GM23338 (cell line): ENCODE measurements at regions not wholly inside any gene's neighbourhood (a gene's known extent, or its start where the extent isn't known, plus 50 kb on each side); places are given as distances from the start of the nearest gene placed in this dataset.
A peak's percentile ranks its signal among the peaks of the same experiment; 100 is the strongest.

Experiments used
- ATAC-seq: fragments of 200-7000 bp; cut with Tn5 transposase; 3 replicates; pipeline ENCODE4 v1.9.1; 2020
- DNase-seq: peaks from one replicate; pipeline ENCODE4 v3.0.0-alpha.2; 2015; ENCODE audit warnings: low spot score
- H2AFZ ChIP-seq: fragments of 200-600 bp; sonication (generic); 2 replicates; pipeline ENCODE4 v1.8.0; 2016; ENCODE audit warnings: antibody characterized with exemption, mild to moderate bottlenecking, moderate library complexity
- H3F3A ChIP-seq: fragments of 200-600 bp; sonication (generic); replicated peaks from 2 replicates; pipeline ENCODE4 v1.8.0; 2017; ENCODE audit warnings: antibody characterized with exemption, mixed run types, low read depth
- H3K27ac ChIP-seq: fragments of 200-600 bp; sonication (generic); 2 replicates; pipeline ENCODE4 v1.6.1; 2016; ENCODE audit warnings: low read depth
- H3K27me3 ChIP-seq: fragments of 200-600 bp; sonication (generic); 2 replicates; pipeline ENCODE4 v1.8.0; 2016; ENCODE audit warnings: mild to moderate bottlenecking, mixed run types, moderate library complexity; ENCODE audit not compliant: insufficient read depth
- H3K36me3 ChIP-seq: fragments of 200-600 bp; sonication (generic); 2 replicates; pipeline ENCODE4 v1.8.0; 2016; ENCODE audit warnings: mild to moderate bottlenecking; ENCODE audit not compliant: insufficient read depth
- H3K4me1 ChIP-seq: fragments of 200-600 bp; sonication (generic); 2 replicates; pipeline ENCODE4 v1.8.0; 2016; ENCODE audit warnings: mild to moderate bottlenecking, moderate library complexity; ENCODE audit not compliant: insufficient read depth
- H3K4me2 ChIP-seq: fragments of 200-600 bp; sonication (generic); 2 replicates; pipeline ENCODE4 v1.7.1; 2017; ENCODE audit warnings: mixed run types
- H3K4me3 ChIP-seq: fragments of 200-600 bp; sonication (generic); 2 replicates; pipeline ENCODE4 v1.6.1; 2016; ENCODE audit warnings: mixed run types
- H3K79me2 ChIP-seq: fragments of 200-600 bp; sonication (generic); replicated peaks from 2 replicates; pipeline ENCODE4 v1.8.0; 2017; ENCODE audit warnings: mild to moderate bottlenecking; ENCODE audit not compliant: insufficient read depth
- H3K9me2 ChIP-seq: fragments of 200-600 bp; sonication (generic); 2 replicates; pipeline ENCODE4 v1.8.0; 2017; ENCODE audit not compliant: insufficient read depth
- H4K20me1 ChIP-seq: fragments of 200-600 bp; sonication (generic); replicated peaks from 2 replicates; pipeline ENCODE4 v1.8.0; 2017; ENCODE audit warnings: mild to moderate bottlenecking; ENCODE audit not compliant: insufficient read depth
- H3K27ac Mint-ChIP-seq: 2 replicates; pipeline ENCODE4 v1.8.0; 2020; ENCODE audit warnings: inconsistent platforms, mild to moderate bottlenecking, moderate library complexity, mixed read lengths
- H3K27me3 Mint-ChIP-seq: 3 replicates; pipeline ENCODE4 v1.8.0; 2022; ENCODE audit warnings: low read depth, mild to moderate bottlenecking, moderate library complexity, mixed read lengths, inconsistent platforms; ENCODE audit not compliant: insufficient read depth, poor library complexity
- H3K36me3 Mint-ChIP-seq: 3 replicates; pipeline ENCODE4 v1.8.0; 2021; ENCODE audit warnings: low read depth, mild to moderate bottlenecking, inconsistent platforms, moderate library complexity, mixed read lengths
- H3K4me1 Mint-ChIP-seq: 3 replicates; pipeline ENCODE4 v1.8.0; 2020; ENCODE audit warnings: mild to moderate bottlenecking, inconsistent platforms, mixed read lengths
- H3K4me3 Mint-ChIP-seq: 3 replicates; pipeline ENCODE4 v1.8.0; 2021; ENCODE audit warnings: moderate library complexity, mild to moderate bottlenecking, inconsistent platforms, mixed read lengths
- H3K9me3 Mint-ChIP-seq: 3 replicates; pipeline ENCODE4 v1.8.0; 2020; ENCODE audit warnings: moderate library complexity, mild to moderate bottlenecking, inconsistent platforms, mixed read lengths
- CREB1 ChIP-seq: fragments of 250-450 bp; sonication (Bioruptor Pico); IDR thresholded peaks from 2 replicates; pipeline ENCODE4 v1.5.0; 2020; ENCODE audit warnings: low read depth, mild to moderate bottlenecking, moderate library complexity
- EZH2 ChIP-seq: fragments of 200-600 bp; sonication (generic); IDR thresholded peaks from one replicate; pipeline ENCODE4 v1.8.0; 2017; ENCODE audit warnings: antibody characterized with exemption, mild to moderate bottlenecking, low read depth; ENCODE audit not compliant: unreplicated experiment
- EZH2phosphoT487 ChIP-seq: fragments of 200-600 bp; sonication (generic); IDR thresholded peaks from one replicate; pipeline ENCODE4 v1.8.1; 2018; ENCODE audit warnings: antibody characterized with exemption; ENCODE audit not compliant: unreplicated experiment
- JUNB ChIP-seq: IDR thresholded peaks from one replicate; pipeline ENCODE4 v1.6.1; 2016; ENCODE audit warnings: antibody characterized with exemption; ENCODE audit not compliant: unreplicated experiment
- NANOG ChIP-seq: IDR thresholded peaks from 2 replicates; pipeline ENCODE4 v1.6.1; 2016; ENCODE audit warnings: antibody characterized with exemption, borderline replicate concordance
- POLR2AphosphoS5 ChIP-seq: IDR thresholded peaks from 2 replicates; pipeline ENCODE4 v1.6.1; 2016; ENCODE audit warnings: antibody characterized with exemption, low read depth
- STAT1 ChIP-seq: IDR thresholded peaks from one replicate; pipeline ENCODE4 v1.6.1; 2016; ENCODE audit warnings: antibody characterized with exemption; ENCODE audit not compliant: unreplicated experiment
- ZNF114 ChIP-seq: fragments of 250-450 bp; sonication (Bioruptor Pico); IDR thresholded peaks from 2 replicates; pipeline ENCODE4 v1.5.0; 2020; ENCODE audit warnings: mild to moderate bottlenecking, moderate library complexity
- ZNF331 ChIP-seq: fragments of 250-450 bp; sonication (Bioruptor Pico); IDR thresholded peaks from 2 replicates; pipeline ENCODE4 v1.5.0; 2020; ENCODE audit warnings: low read depth, mild to moderate bottlenecking, moderate library complexity
- TF ChIP-seq, protein P1 (sequence below), 2 experiments: fragments of 200-600 bp in 1 of 2; sonication (generic) in 1 of 2; conservative IDR thresholded peaks; 2 replicates each; pipeline versions ENCODE4 v1.5.1 to v1.6.1; 2016 to 2017; ENCODE audit warnings: antibody characterized with exemption in 2 of 2, low read depth in 2 of 2, mild to moderate bottlenecking in 2 of 2, moderate library complexity in 1 of 2
- TF ChIP-seq, protein P2 (sequence below): IDR thresholded peaks from 2 replicates; pipeline ENCODE4 v1.6.1; 2016; ENCODE audit warnings: antibody characterized with exemption
- TF ChIP-seq, protein P3 (sequence below): fragments of 250-450 bp; sonication (Bioruptor Pico); IDR thresholded peaks from 2 replicates; pipeline ENCODE4 v1.5.0; 2020; ENCODE audit warnings: mild to moderate bottlenecking, moderate library complexity
- TF ChIP-seq, protein P4 (sequence below): IDR thresholded peaks from one replicate; pipeline ENCODE4 v1.6.1; 2018; ENCODE audit warnings: antibody characterized with exemption; ENCODE audit not compliant: unreplicated experiment

DNA sequence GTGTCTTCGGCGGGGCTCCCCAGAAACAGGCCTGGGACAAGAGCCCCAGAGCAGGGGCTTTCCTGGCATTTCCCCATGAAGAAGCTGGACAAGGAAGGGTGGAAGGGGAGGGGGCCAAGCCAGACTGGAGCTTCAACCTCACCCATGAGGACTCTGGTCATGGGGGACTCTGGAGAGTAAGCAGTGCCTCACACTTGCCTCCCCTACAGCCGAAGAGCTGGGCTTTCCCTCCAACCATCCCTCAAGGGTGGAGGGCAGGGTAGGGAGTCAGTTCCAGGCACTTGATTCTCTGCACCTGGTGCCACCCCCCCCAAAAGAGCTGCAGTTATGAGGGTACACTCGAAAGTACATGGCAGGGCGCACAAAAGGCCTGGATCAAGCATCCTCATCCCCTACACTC lies 246.6 kb downstream of the TFCP2L1 start:
- Histone ChIP-seq H3K9me2 (peaks cover 7% of the 10 kb centered on the region; the same call in 1 of the 2 replicates), H3F3A (no peaks in the 10 kb centered on the region), H4K20me1 (no peaks in the 10 kb centered on the region), H3K4me1 (no peaks in the 10 kb centered on the region), H3K79me2 (no peaks in the 10 kb centered on the region), H2AFZ (peak overlapping the region; percentile 32; the same call in 1 of the 2 replicates), H3K4me2 (no peak overlapping the region), H3K27ac (no peak overlapping the region), H3K4me3 (no peak overlapping the region), H3K27me3 (peaks cover 6% of the 10 kb centered on the region; the same call in 1 of the 2 replicates), H3K36me3 (no peaks in the 10 kb centered on the region)
- Mint-ChIP-seq H3K36me3 (no peaks in the 10 kb centered on the region), H3K9me3 (no peaks in the 10 kb centered on the region), H3K27ac (no peak overlapping the region), H3K4me1 (peaks cover 8% of the 10 kb centered on the region), H3K27me3 (peaks cover 13% of the 10 kb centered on the region), H3K4me3 (no peak overlapping the region)
- TF ChIP-seq, protein P1, sequence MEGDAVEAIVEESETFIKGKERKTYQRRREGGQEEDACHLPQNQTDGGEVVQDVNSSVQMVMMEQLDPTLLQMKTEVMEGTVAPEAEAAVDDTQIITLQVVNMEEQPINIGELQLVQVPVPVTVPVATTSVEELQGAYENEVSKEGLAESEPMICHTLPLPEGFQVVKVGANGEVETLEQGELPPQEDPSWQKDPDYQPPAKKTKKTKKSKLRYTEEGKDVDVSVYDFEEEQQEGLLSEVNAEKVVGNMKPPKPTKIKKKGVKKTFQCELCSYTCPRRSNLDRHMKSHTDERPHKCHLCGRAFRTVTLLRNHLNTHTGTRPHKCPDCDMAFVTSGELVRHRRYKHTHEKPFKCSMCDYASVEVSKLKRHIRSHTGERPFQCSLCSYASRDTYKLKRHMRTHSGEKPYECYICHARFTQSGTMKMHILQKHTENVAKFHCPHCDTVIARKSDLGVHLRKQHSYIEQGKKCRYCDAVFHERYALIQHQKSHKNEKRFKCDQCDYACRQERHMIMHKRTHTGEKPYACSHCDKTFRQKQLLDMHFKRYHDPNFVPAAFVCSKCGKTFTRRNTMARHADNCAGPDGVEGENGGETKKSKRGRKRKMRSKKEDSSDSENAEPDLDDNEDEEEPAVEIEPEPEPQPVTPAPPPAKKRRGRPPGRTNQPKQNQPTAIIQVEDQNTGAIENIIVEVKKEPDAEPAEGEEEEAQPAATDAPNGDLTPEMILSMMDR (conservative IDR thresholded peaks at IDR 0.05; ENCODE audit: low read depth in 2 of 2) = no peak
- TF ChIP-seq STAT1 = no peak
- TF ChIP-seq ZNF331 (CRISPR knock-in tag) = no peak
- TF ChIP-seq, protein P2, sequence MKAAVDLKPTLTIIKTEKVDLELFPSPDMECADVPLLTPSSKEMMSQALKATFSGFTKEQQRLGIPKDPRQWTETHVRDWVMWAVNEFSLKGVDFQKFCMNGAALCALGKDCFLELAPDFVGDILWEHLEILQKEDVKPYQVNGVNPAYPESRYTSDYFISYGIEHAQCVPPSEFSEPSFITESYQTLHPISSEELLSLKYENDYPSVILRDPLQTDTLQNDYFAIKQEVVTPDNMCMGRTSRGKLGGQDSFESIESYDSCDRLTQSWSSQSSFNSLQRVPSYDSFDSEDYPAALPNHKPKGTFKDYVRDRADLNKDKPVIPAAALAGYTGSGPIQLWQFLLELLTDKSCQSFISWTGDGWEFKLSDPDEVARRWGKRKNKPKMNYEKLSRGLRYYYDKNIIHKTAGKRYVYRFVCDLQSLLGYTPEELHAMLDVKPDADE = no peak
- no peak for TF ChIP-seq EZH2
- no peak for TF ChIP-seq POLR2AphosphoS5
- TF ChIP-seq EZH2phosphoT487 = no peak
- no peak for TF ChIP-seq CREB1 (CRISPR knock-in tag)
- no peak for TF ChIP-seq NANOG
- TF ChIP-seq, protein P3, sequence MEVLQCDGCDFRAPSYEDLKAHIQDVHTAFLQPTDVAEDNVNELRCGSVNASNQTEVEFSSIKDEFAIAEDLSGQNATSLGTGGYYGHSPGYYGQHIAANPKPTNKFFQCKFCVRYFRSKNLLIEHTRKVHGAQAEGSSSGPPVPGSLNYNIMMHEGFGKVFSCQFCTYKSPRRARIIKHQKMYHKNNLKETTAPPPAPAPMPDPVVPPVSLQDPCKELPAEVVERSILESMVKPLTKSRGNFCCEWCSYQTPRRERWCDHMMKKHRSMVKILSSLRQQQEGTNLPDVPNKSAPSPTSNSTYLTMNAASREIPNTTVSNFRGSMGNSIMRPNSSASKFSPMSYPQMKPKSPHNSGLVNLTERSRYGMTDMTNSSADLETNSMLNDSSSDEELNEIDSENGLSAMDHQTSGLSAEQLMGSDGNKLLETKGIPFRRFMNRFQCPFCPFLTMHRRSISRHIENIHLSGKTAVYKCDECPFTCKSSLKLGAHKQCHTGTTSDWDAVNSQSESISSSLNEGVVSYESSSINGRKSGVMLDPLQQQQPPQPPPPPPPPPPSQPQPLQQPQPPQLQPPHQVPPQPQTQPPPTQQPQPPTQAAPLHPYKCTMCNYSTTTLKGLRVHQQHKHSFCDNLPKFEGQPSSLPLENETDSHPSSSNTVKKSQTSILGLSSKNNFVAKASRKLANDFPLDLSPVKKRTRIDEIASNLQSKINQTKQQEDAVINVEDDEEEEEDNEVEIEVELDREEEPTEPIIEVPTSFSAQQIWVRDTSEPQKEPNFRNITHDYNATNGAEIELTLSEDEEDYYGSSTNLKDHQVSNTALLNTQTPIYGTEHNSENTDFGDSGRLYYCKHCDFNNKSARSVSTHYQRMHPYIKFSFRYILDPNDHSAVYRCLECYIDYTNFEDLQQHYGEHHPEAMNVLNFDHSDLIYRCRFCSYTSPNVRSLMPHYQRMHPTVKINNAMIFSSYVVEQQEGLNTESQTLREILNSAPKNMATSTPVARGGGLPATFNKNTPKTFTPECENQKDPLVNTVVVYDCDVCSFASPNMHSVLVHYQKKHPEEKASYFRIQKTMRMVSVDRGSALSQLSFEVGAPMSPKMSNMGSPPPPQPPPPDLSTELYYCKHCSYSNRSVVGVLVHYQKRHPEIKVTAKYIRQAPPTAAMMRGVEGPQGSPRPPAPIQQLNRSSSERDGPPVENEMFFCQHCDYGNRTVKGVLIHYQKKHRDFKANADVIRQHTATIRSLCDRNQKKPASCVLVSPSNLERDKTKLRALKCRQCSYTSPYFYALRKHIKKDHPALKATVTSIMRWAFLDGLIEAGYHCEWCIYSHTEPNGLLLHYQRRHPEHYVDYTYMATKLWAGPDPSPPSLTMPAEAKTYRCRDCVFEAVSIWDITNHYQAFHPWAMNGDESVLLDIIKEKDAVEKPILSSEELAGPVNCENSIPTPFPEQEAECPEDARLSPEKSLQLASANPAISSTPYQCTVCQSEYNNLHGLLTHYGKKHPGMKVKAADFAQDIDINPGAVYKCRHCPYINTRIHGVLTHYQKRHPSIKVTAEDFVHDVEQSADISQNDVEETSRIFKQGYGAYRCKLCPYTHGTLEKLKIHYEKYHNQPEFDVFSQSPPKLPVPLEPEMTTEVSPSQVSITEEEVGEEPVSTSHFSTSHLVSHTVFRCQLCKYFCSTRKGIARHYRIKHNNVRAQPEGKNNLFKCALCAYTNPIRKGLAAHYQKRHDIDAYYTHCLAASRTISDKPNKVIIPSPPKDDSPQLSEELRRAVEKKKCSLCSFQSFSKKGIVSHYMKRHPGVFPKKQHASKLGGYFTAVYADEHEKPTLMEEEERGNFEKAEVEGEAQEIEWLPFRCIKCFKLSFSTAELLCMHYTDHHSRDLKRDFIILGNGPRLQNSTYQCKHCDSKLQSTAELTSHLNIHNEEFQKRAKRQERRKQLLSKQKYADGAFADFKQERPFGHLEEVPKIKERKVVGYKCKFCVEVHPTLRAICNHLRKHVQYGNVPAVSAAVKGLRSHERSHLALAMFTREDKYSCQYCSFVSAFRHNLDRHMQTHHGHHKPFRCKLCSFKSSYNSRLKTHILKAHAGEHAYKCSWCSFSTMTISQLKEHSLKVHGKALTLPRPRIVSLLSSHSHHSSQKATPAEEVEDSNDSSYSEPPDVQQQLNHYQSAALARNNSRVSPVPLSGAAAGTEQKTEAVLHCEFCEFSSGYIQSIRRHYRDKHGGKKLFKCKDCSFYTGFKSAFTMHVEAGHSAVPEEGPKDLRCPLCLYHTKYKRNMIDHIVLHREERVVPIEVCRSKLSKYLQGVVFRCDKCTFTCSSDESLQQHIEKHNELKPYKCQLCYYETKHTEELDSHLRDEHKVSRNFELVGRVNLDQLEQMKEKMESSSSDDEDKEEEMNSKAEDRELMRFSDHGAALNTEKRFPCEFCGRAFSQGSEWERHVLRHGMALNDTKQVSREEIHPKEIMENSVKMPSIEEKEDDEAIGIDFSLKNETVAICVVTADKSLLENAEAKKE (CRISPR knock-in tag) = no peak
- TF ChIP-seq, protein P4, sequence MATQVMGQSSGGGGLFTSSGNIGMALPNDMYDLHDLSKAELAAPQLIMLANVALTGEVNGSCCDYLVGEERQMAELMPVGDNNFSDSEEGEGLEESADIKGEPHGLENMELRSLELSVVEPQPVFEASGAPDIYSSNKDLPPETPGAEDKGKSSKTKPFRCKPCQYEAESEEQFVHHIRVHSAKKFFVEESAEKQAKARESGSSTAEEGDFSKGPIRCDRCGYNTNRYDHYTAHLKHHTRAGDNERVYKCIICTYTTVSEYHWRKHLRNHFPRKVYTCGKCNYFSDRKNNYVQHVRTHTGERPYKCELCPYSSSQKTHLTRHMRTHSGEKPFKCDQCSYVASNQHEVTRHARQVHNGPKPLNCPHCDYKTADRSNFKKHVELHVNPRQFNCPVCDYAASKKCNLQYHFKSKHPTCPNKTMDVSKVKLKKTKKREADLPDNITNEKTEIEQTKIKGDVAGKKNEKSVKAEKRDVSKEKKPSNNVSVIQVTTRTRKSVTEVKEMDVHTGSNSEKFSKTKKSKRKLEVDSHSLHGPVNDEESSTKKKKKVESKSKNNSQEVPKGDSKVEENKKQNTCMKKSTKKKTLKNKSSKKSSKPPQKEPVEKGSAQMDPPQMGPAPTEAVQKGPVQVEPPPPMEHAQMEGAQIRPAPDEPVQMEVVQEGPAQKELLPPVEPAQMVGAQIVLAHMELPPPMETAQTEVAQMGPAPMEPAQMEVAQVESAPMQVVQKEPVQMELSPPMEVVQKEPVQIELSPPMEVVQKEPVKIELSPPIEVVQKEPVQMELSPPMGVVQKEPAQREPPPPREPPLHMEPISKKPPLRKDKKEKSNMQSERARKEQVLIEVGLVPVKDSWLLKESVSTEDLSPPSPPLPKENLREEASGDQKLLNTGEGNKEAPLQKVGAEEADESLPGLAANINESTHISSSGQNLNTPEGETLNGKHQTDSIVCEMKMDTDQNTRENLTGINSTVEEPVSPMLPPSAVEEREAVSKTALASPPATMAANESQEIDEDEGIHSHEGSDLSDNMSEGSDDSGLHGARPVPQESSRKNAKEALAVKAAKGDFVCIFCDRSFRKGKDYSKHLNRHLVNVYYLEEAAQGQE = no peak
- TF ChIP-seq ZNF114 (CRISPR knock-in tag) = no peak
- no peak for TF ChIP-seq JUNB
- DNase-seq (no peak), ATAC-seq (no peak)
